Left ventricle myocardium inferior (tissue), 1 donor: ENCODE measurements at regions not wholly inside any gene's neighbourhood (a gene's known extent, or its start where the extent isn't known, plus 50 kb on each side); places are given as distances from the start of the nearest gene placed in this dataset.

Source experiments
- DNase-seq: peaks from one replicate; pipeline ENCODE4 v3.0.0-alpha.2; 2020
- H3K27ac ChIP-seq: fragments of 200-600 bp; replicated peaks from 2 replicates; pipeline ENCODE4 v1.8.0; 2021
- H3K27me3 ChIP-seq: fragments of 200-600 bp; 2 replicates; pipeline ENCODE4 v1.8.0; 2021; ENCODE audit warnings: low read depth
- H3K36me3 ChIP-seq: fragments of 200-600 bp; 2 replicates; pipeline ENCODE4 v1.8.0; 2021
- H3K4me1 ChIP-seq: fragments of 200-600 bp; 2 replicates; pipeline ENCODE4 v1.8.0; 2021
- H3K4me3 ChIP-seq: fragments of 200-600 bp; 2 replicates; pipeline ENCODE4 v1.8.0; 2021; ENCODE audit warnings: mild to moderate bottlenecking, moderate library complexity
- H3K9me3 ChIP-seq: fragments of 200-600 bp; replicated peaks from 2 replicates; pipeline ENCODE4 v1.8.0; 2021
- intact Hi-C: fragments of 100-400 bp; cut with micrococcal nuclease; formaldehyde crosslinking; loops from one replicate; pipeline ENCODE4 v1.11.0; 2022
- TF ChIP-seq, protein P1 (sequence below): fragments of 200-600 bp; IDR thresholded peaks from 2 replicates; pipeline ENCODE4 v1.8.0; 2021; ENCODE audit warnings: antibody characterized with exemption, mild to moderate bottlenecking, borderline replicate concordance
- donor health status: DM: no; HTN: yes; CAD: no; lungs with severe emphysema.

DNA sequence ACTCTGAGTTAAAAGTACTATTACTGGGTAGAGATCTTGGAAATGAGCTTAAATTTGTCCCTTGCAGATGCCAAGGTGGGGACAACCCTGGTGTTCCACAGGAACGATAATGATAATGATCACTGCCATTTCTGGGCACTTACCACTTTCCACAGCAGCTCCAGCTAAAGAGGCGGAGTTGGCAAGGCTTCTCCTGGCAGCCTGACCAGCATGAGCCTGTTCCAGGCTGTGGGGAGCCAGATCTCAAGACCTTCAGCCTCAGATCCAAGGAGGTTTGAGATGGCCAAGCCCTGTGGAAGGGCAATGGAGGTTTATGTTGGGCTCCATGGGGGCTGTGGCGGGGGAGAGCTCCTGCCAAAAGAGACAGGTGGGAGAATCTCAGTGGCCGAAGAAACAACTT is 244.9 kb upstream of the MVB12B start:
- peaks cover 9% of the 10 kb centered on the region for H3K27me3 ChIP-seq
- H3K27ac ChIP-seq = no peak overlapping the region
- H3K4me3 ChIP-seq = no peak overlapping the region
- TF ChIP-seq, protein P1, sequence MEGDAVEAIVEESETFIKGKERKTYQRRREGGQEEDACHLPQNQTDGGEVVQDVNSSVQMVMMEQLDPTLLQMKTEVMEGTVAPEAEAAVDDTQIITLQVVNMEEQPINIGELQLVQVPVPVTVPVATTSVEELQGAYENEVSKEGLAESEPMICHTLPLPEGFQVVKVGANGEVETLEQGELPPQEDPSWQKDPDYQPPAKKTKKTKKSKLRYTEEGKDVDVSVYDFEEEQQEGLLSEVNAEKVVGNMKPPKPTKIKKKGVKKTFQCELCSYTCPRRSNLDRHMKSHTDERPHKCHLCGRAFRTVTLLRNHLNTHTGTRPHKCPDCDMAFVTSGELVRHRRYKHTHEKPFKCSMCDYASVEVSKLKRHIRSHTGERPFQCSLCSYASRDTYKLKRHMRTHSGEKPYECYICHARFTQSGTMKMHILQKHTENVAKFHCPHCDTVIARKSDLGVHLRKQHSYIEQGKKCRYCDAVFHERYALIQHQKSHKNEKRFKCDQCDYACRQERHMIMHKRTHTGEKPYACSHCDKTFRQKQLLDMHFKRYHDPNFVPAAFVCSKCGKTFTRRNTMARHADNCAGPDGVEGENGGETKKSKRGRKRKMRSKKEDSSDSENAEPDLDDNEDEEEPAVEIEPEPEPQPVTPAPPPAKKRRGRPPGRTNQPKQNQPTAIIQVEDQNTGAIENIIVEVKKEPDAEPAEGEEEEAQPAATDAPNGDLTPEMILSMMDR = no peak
- no peaks in the 10 kb centered on the region for H3K9me3 ChIP-seq
- no peaks in the 10 kb centered on the region for H3K36me3 ChIP-seq
- no peaks in the 10 kb centered on the region for H3K4me1 ChIP-seq
- no peak for DNase-seq
- intact Hi-C loops = no loop called here

DNA sequence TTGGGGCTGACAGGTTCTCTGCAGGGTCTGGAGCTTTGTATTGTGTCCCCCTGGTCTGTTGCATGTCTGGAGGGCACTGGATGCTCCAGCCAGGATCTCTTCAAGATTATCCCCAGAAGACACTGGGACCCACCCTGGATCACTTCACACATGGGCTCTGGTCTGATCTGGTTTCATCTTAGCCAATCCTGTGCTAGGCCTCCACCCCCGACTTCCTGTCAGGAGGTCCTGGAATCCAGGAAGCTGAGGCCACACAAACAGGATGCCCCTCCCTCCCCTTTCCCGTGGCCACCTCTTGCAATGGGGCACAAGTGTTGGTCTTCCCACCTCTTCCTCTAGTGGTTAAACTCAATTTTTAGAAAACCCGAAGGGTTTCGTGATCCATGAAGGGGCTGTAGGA is 242.6 kb upstream of the MVB12B start:
- Histone ChIP-seq H3K27me3 (peaks cover 9% of the 10 kb centered on the region), H3K4me1 (no peaks in the 10 kb centered on the region), H3K4me3 (no peak overlapping the region), H3K9me3 (no peaks in the 10 kb centered on the region), H3K27ac (no peak overlapping the region), H3K36me3 (no peaks in the 10 kb centered on the region)
- intact Hi-C loops = no loop called here
- no peak for DNase-seq
- TF ChIP-seq, protein P1 = no peak

DNA sequence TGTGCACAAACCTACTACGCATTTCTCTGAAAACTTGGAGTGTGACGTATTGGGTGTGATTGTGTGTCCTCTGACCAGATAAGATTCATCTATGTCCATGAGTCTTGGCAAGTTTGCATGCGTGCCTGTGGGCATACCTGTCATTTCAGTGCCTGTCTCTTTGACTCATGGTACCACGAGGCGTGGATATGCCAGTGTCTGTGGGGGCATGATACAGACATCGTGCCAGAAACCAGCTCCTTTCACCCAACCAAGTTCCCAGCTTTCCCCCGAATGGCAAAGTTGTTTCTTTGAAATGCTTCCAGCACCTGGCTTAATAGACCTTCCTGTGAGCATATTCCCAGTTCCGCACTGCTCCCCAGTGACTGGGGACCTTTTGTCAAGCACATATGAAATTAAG is 241.9 kb upstream of the MVB12B start:
- no peak for DNase-seq
- no peaks in the 10 kb centered on the region for H3K36me3 ChIP-seq
- intact Hi-C loops = no loop called here

DNA sequence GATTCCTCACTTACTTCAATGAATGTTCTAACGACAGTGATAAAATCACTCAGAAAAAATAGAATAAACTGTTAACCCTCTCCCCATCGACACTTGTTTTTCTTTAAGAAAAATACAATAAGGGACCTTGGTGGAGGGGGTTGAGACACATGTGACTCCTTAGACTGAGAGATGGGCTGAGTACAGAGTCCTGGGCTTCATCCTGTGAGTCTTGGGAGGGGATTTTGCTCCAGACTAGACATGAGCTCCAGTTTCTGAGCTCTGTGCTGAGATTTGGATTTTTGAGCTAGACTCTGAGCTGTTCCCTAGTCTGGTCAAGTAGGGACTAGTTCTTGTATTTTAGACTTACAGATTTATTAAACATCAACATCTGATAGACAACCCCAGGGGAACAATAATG is 241.5 kb upstream of the MVB12B start:
- Histone ChIP-seq H3K4me1 (no peaks in the 10 kb centered on the region), H3K36me3 (no peaks in the 10 kb centered on the region), H3K27ac (no peak overlapping the region), H3K4me3 (no peak overlapping the region), H3K9me3 (no peaks in the 10 kb centered on the region), H3K27me3 (peaks cover 9% of the 10 kb centered on the region)
- TF ChIP-seq, protein P1 = no peak
- intact Hi-C loops = no loop called here
- no peak for DNase-seq

More for the DNA sequence above, 241.9 kb upstream of the MVB12B start:
- Histone ChIP-seq H3K27me3 (peaks cover 9% of the 10 kb centered on the region), H3K27ac (no peak overlapping the region), H3K4me3 (no peak overlapping the region), H3K4me1 (no peaks in the 10 kb centered on the region), H3K9me3 (no peaks in the 10 kb centered on the region)
- TF ChIP-seq, protein P1 = no peak

DNA sequence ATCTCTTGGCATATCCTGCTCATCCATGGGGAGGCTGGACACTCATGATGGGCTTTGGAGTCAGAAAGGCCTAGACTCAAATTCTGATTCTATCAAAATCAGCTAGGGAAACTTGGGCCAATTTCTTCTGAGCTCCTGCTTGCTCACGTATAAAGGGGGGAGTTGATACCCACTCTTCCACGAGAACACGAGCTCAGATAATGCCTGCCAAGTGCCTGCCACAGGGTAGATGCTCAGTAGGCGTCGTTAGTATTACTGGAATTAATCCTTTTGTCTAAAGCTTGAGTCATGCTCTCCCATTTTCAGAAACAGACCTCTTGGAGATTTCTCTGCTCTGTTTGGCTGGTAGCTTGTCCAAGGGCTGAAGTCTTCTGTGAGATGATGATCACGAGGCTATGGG is 238.3 kb upstream of the MVB12B start:
- TF ChIP-seq, protein P1 = no peak
- no peaks in the 10 kb centered on the region for H3K9me3 ChIP-seq
- no peak overlapping the region for H3K4me3 ChIP-seq
- DNase-seq = no peak
- H3K36me3 ChIP-seq = no peaks in the 10 kb centered on the region
- intact Hi-C loops = no loop called here
- H3K27ac ChIP-seq = no peak overlapping the region
- no peaks in the 10 kb centered on the region for H3K27me3 ChIP-seq
- no peaks in the 10 kb centered on the region for H3K4me1 ChIP-seq

DNA sequence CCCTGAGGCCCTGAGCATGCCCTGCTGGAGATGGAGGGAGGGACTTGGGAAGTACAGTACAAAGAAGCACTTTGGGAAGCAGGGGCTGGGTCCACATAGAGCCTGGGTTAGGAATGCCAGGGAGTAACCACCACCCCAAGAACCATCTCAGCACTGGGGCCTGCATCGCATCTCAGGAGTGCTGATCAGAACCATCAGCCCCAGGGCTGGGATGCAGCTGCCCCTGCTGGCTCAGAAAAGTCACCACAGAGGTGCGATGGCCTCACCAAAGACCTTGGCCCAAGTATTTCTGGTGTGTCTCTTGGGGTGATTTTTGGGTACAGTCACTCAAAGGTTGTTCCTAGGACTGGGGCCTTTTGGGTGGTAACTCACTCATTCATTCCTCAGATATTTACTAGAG is 236.8 kb upstream of the MVB12B start:
- DNase-seq = no peak

More for the DNA sequence above, 236.8 kb upstream of the MVB12B start:
- Histone ChIP-seq H3K9me3 (no peaks in the 10 kb centered on the region), H3K4me1 (no peaks in the 10 kb centered on the region), H3K36me3 (no peaks in the 10 kb centered on the region), H3K27ac (no peak overlapping the region), H3K4me3 (no peak overlapping the region), H3K27me3 (no peaks in the 10 kb centered on the region)
- intact Hi-C loops = no loop called here
- TF ChIP-seq, protein P1 = no peak
